GM21737 (cell line): ENCODE measurements at regions not wholly inside any gene's neighbourhood (a gene's known extent, or its start where the extent isn't known, plus 50 kb on each side); places are given as distances from the start of the nearest gene placed in this dataset.

ENCODE experiments used
- ATAC-seq: cut with Tn5 transposase; IDR thresholded peaks from one replicate; pipeline ENCODE4 v1.9.1; 2021; ENCODE audit warnings: mild to moderate bottlenecking, moderate library complexity; ENCODE audit not compliant: unreplicated experiment

GRCh38 chr12:67832155-67832554, 157.1 kb upstream of the IFNG-AS1 start:
- no peak for ATAC-seq

- ATAC-seq: no peak
Observed at GRCh38 chr12:67833602-67834001, 155.6 kb upstream of the IFNG-AS1 start.

- ATAC-seq: no peak
Observed at GRCh38 chr12:67837876-67838275, 151.4 kb upstream of the IFNG-AS1 start.

- no peak for ATAC-seq
Observed at GRCh38 chr12:67842124-67842523, 147.1 kb upstream of the IFNG-AS1 start.

GRCh38 chr12:67843257-67843656, 146.0 kb upstream of the IFNG-AS1 start:
- ATAC-seq: no peak

- ATAC-seq: no peak
Observed at GRCh38 chr12:67852701-67853100, 136.5 kb upstream of the IFNG-AS1 start.

GRCh38 chr12:67853204-67853603, 136.0 kb upstream of the IFNG-AS1 start:
- ATAC-seq: no peak

GRCh38 chr12:67854351-67854750, 134.9 kb upstream of the IFNG-AS1 start:
- no peak for ATAC-seq

GRCh38 chr12:67855103-67855502, 134.1 kb upstream of the IFNG-AS1 start:
- ATAC-seq: no peak

- no peak for ATAC-seq
Observed at GRCh38 chr12:67871231-67871630, 118.0 kb upstream of the IFNG-AS1 start.

- ATAC-seq: no peak
Observed at GRCh38 chr12:67873355-67873754, 115.9 kb upstream of the IFNG-AS1 start.

- ATAC-seq: no peak
Observed at GRCh38 chr12:67876305-67876915, 112.8 kb upstream of the IFNG-AS1 start.

GRCh38 chr12:67877727-67878126, 111.5 kb upstream of the IFNG-AS1 start:
- ATAC-seq: no peak

GRCh38 chr12:67879937-67880336, 109.3 kb upstream of the IFNG-AS1 start:
- ATAC-seq: no peak

- no peak for ATAC-seq
Observed at GRCh38 chr12:67881565-67881964, 107.7 kb upstream of the IFNG-AS1 start.

- ATAC-seq: no peak
Observed at GRCh38 chr12:67884596-67884995, 104.7 kb upstream of the IFNG-AS1 start.

GRCh38 chr12:67885375-67886169, 103.7 kb upstream of the IFNG-AS1 start:
- ATAC-seq: no peak

- no peak for ATAC-seq
Observed at GRCh38 chr12:67887065-67887464, 102.2 kb upstream of the IFNG-AS1 start.

- no peak for ATAC-seq
Observed at GRCh38 chr12:67889931-67890330, 99.3 kb upstream of the IFNG-AS1 start.

GRCh38 chr12:67890726-67891258, 98.5 kb upstream of the IFNG-AS1 start:
- ATAC-seq: no peak

- ATAC-seq: no peak
Observed at GRCh38 chr12:67891596-67891995, 97.7 kb upstream of the IFNG-AS1 start.
